ENCODE measurements at regions not wholly inside any gene's neighbourhood (a gene's known extent, or its start where the extent isn't known, plus 50 kb on each side); places are given as distances from the start of the nearest gene placed in this dataset.

GRCh38 chr15:69815793-69816192, 281.9 kb downstream of the TLE3 start:
- no peak for DNase-seq (ENCODE audit: low spot score)
- H3K27ac ChIP-seq (ENCODE audit: low read depth, low read length, poor library complexity, severe bottlenecking) = no peak overlapping the region
- H3K36me3 ChIP-seq (ENCODE audit: insufficient read depth, low read length) = no peaks in the 10 kb centered on the region
- TF ChIP-seq CTCF (conservative IDR thresholded peaks at IDR 0.05; ENCODE audit: low read length) = no peak
- no peak for TF ChIP-seq EZH2phosphoT487 (IDR thresholded peaks at IDR 0.05; ENCODE audit: borderline replicate concordance, low read depth, low read length)
- POLR2A ChIA-PET = interaction anchor here (0.6 kb wide), 1 partner anchor 223 kb away, joined by 3 read pairs; no protein-coding TSS in a partner anchor
- no peaks in the 10 kb centered on the region for H3K9me3 ChIP-seq (ENCODE audit: low read length)
- CTCF ChIA-PET (ENCODE audit: unreplicated experiment) = no interaction called here
- H3K9me2 ChIP-seq (ENCODE audit: insufficient read depth, low read length) = no peaks in the 10 kb centered on the region
- H3K4me3 ChIP-seq (ENCODE audit: low read depth, low read length, poor library complexity, severe bottlenecking) = no peak overlapping the region
- no peak overlapping the region for H2AFZ ChIP-seq (ENCODE audit: low read length)
- no peaks in the 10 kb centered on the region for H4K20me1 ChIP-seq (ENCODE audit: insufficient read depth, low read length)
- H3K79me2 ChIP-seq (ENCODE audit: insufficient read depth, low read depth, low read length) = no peaks in the 10 kb centered on the region
- intact Hi-C loops (cut with micrococcal nuclease; ENCODE audit: unreplicated experiment) = no loop called here
- H3K4me2 ChIP-seq (ENCODE audit: low read length) = no peak overlapping the region
- BruUV-seq (replicated peaks) = no TSS peak
- no peaks in the 10 kb centered on the region for H3K4me1 ChIP-seq (ENCODE audit: insufficient read depth, low read length, poor library complexity, severe bottlenecking)

- H3K27ac ChIP-seq (ENCODE audit: low read depth, low read length, poor library complexity, severe bottlenecking) = no peak overlapping the region
- intact Hi-C loops (cut with micrococcal nuclease; ENCODE audit: unreplicated experiment) = no loop called here
- no peaks in the 10 kb centered on the region for H3K79me2 ChIP-seq (ENCODE audit: insufficient read depth, low read depth, low read length)
- H3K9me3 ChIP-seq (ENCODE audit: low read length) = no peaks in the 10 kb centered on the region
- no peak overlapping the region for H3K4me3 ChIP-seq (ENCODE audit: low read depth, low read length, poor library complexity, severe bottlenecking)
- no peaks in the 10 kb centered on the region for H3K36me3 ChIP-seq (ENCODE audit: insufficient read depth, low read length)
- CTCF ChIA-PET (ENCODE audit: unreplicated experiment) = no interaction called here
- DNase-seq (ENCODE audit: low spot score) = no peak
- POLR2A ChIA-PET = interaction anchor here (0.6 kb wide), 2 partner anchors 224 to 249 kb away, joined by 3 read pairs; no protein-coding TSS in a partner anchor
- H3K4me2 ChIP-seq (ENCODE audit: low read length) = no peak overlapping the region
- H2AFZ ChIP-seq (ENCODE audit: low read length) = no peak overlapping the region
- no peaks in the 10 kb centered on the region for H3K9me2 ChIP-seq (ENCODE audit: insufficient read depth, low read length)
- no peaks in the 10 kb centered on the region for H3K4me1 ChIP-seq (ENCODE audit: insufficient read depth, low read length, poor library complexity, severe bottlenecking)
- TF ChIP-seq CTCF (conservative IDR thresholded peaks at IDR 0.05; ENCODE audit: low read length) = no peak
- TF ChIP-seq EZH2phosphoT487 (IDR thresholded peaks at IDR 0.05; ENCODE audit: borderline replicate concordance, low read depth, low read length) = no peak
- no TSS peak for BruUV-seq (replicated peaks)
- no peaks in the 10 kb centered on the region for H4K20me1 ChIP-seq (ENCODE audit: insufficient read depth, low read length)
These were observed 281.2 kb downstream of the TLE3 start for GRCh38 chr15:69816522-69816921.

- no peaks in the 10 kb centered on the region for H3K79me2 ChIP-seq (ENCODE audit: insufficient read depth, low read depth, low read length)
- no TSS peak for BruUV-seq (replicated peaks)
- intact Hi-C loops (cut with micrococcal nuclease; ENCODE audit: unreplicated experiment) = no loop called here
- H3K9me2 ChIP-seq (ENCODE audit: insufficient read depth, low read length) = no peaks in the 10 kb centered on the region
- no peak for DNase-seq (ENCODE audit: low spot score)
- no peak overlapping the region for H3K4me3 ChIP-seq (ENCODE audit: low read depth, low read length, poor library complexity, severe bottlenecking)
- TF ChIP-seq CTCF (conservative IDR thresholded peaks at IDR 0.05; ENCODE audit: low read length) = no peak
- no peak for TF ChIP-seq EZH2phosphoT487 (IDR thresholded peaks at IDR 0.05; ENCODE audit: borderline replicate concordance, low read depth, low read length)
- no peaks in the 10 kb centered on the region for H3K36me3 ChIP-seq (ENCODE audit: insufficient read depth, low read length)
- H2AFZ ChIP-seq (ENCODE audit: low read length) = no peak overlapping the region
- no peaks in the 10 kb centered on the region for H4K20me1 ChIP-seq (ENCODE audit: insufficient read depth, low read length)
- H3K4me1 ChIP-seq (ENCODE audit: insufficient read depth, low read length, poor library complexity, severe bottlenecking) = peaks cover 7% of the 10 kb centered on the region
- no peak overlapping the region for H3K27ac ChIP-seq (ENCODE audit: low read depth, low read length, poor library complexity, severe bottlenecking)
- H3K4me2 ChIP-seq (ENCODE audit: low read length) = no peak overlapping the region
- ChIA-PET POLR2A (no interaction called here), CTCF (ENCODE audit: unreplicated experiment) (no interaction called here)
- no peaks in the 10 kb centered on the region for H3K9me3 ChIP-seq (ENCODE audit: low read length)
These were observed 279.2 kb downstream of the TLE3 start for GRCh38 chr15:69818529-69818928.
